Neural cell (in vitro differentiated cells): ENCODE measurements at regions not wholly inside any gene's neighbourhood (a gene's known extent, or its start where the extent isn't known, plus 50 kb on each side); places are given as distances from the start of the nearest gene placed in this dataset.

Experiments
- H2AFZ ChIP-seq: fragments of 200-600, 300-800 bp; sonication (generic), shearing (Covaris generic); 2 replicates; pipeline ENCODE4 v1.6.0; 2014; ENCODE audit warnings: low read depth, mild to moderate bottlenecking, antibody characterized with exemption, low read length, moderate library complexity
- H3F3A ChIP-seq: fragments of 200-600 bp; shearing (Covaris generic); 2 replicates; pipeline ENCODE4 v1.6.1; 2016; ENCODE audit warnings: mild to moderate bottlenecking, moderate library complexity, mixed read lengths, antibody characterized with exemption, low read length; ENCODE audit not compliant: insufficient read depth, poor library complexity, severe bottlenecking
- H3K27ac ChIP-seq: fragments of 200-600, 300-800 bp; sonication (generic), shearing (Covaris generic); 2 replicates; pipeline ENCODE4 v1.5.1; 2014; ENCODE audit warnings: mild to moderate bottlenecking, low read length, moderate library complexity
- H3K27me3 ChIP-seq: fragments of 300-800, 200-600 bp; sonication (generic), shearing (Covaris generic); 2 replicates; pipeline ENCODE4 v1.6.0; 2014; ENCODE audit warnings: mild to moderate bottlenecking, low read depth, low read length, moderate library complexity; ENCODE audit not compliant: insufficient read depth
- H3K36me3 ChIP-seq: fragments of 300-800, 200-600 bp; sonication (generic), shearing (Covaris generic); 2 replicates; pipeline ENCODE4 v1.5.1; 2014; ENCODE audit warnings: mild to moderate bottlenecking, antibody characterized with exemption, low read length, moderate library complexity; ENCODE audit not compliant: insufficient read depth
- H3K4me2 ChIP-seq: fragments of 300-800, 200-600 bp; sonication (generic), shearing (Covaris generic); 2 replicates; pipeline ENCODE4 v1.6.0; 2014; ENCODE audit warnings: mild to moderate bottlenecking, low read length
- H3K4me3 ChIP-seq: fragments of 300-800, 200-600 bp; sonication (generic), shearing (Covaris generic); 2 replicates; pipeline ENCODE4 v1.5.1; 2014; ENCODE audit warnings: mild to moderate bottlenecking, low read length, moderate library complexity
- H3K79me2 ChIP-seq: fragments of 200-600 bp; shearing (Covaris generic); replicated peaks from 2 replicates; pipeline ENCODE4 v1.6.0; 2014; ENCODE audit warnings: mild to moderate bottlenecking, low read length, moderate library complexity; ENCODE audit not compliant: insufficient read depth
- H3K9ac ChIP-seq: fragments of 300-800, 200-600 bp; sonication (generic), shearing (Covaris generic); 2 replicates; pipeline ENCODE4 v1.6.1; 2016; ENCODE audit warnings: mild to moderate bottlenecking, low read length, mixed read lengths
- H3K9me2 ChIP-seq: fragments of 200-600 bp; shearing (Covaris generic); 2 replicates; pipeline ENCODE4 v1.6.1; 2016; ENCODE audit warnings: mild to moderate bottlenecking, low read length, mixed read lengths; ENCODE audit not compliant: insufficient read depth
- H3K9me3 ChIP-seq: fragments of 200-600, 300-800 bp; sonication (generic), shearing (Covaris generic); 2 replicates; pipeline ENCODE4 v1.6.1; 2016; ENCODE audit warnings: mild to moderate bottlenecking, mixed run types, low read length, moderate library complexity, mixed read lengths
- H4K20me1 ChIP-seq: fragments of 200-600 bp; shearing (Covaris generic); 2 replicates; pipeline ENCODE4 v1.6.1; 2016; ENCODE audit warnings: mild to moderate bottlenecking, mixed run types; ENCODE audit not compliant: insufficient read depth
- CTCF ChIP-seq: fragments of 450-650 bp; IDR thresholded peaks from 2 replicates; pipeline ENCODE4 v1.5.1; 2014; ENCODE audit warnings: antibody characterized with exemption, mild to moderate bottlenecking, moderate library complexity; ENCODE audit not compliant: poor library complexity, severe bottlenecking
- EP300 ChIP-seq: fragments of 450-650 bp; conservative IDR thresholded peaks from 2 replicates; pipeline ENCODE4 v1.6.1; 2014; ENCODE audit warnings: antibody characterized with exemption, mild to moderate bottlenecking, moderate library complexity; ENCODE audit not compliant: poor library complexity, severe bottlenecking
- EZH2 ChIP-seq: fragments of 200-600, 300-800 bp; shearing (Covaris generic), sonication (generic); IDR thresholded peaks from 2 replicates; pipeline ENCODE4 v1.6.1; 2014; ENCODE audit warnings: antibody characterized with exemption, low read length, borderline replicate concordance, mild to moderate bottlenecking; ENCODE audit not compliant: insufficient read depth, poor library complexity, severe bottlenecking
- MXI1 ChIP-seq: fragments of 450-650 bp; conservative IDR thresholded peaks from 2 replicates; pipeline ENCODE4 v1.6.1; 2014; ENCODE audit warnings: antibody characterized with exemption, mild to moderate bottlenecking; ENCODE audit not compliant: poor library complexity, severe bottlenecking
- POLR2AphosphoS5 ChIP-seq: IDR thresholded peaks from 2 replicates; pipeline ENCODE4 v1.6.1; 2012
- RAD21 ChIP-seq: fragments of 450-650 bp; conservative IDR thresholded peaks from 2 replicates; pipeline ENCODE4 v1.6.1; 2014; ENCODE audit warnings: antibody characterized with exemption, mild to moderate bottlenecking, moderate library complexity
- REST ChIP-seq: IDR thresholded peaks from 2 replicates; pipeline ENCODE4 v1.6.1; 2012; ENCODE audit warnings: borderline replicate concordance
- SMC3 ChIP-seq: fragments of 450-650 bp; conservative IDR thresholded peaks from 2 replicates; pipeline ENCODE4 v1.6.1; 2014; ENCODE audit warnings: antibody characterized with exemption, mild to moderate bottlenecking, moderate library complexity; ENCODE audit not compliant: poor library complexity
- TAF1 ChIP-seq: IDR thresholded peaks from 2 replicates; pipeline ENCODE4 v1.6.1; 2012; ENCODE audit warnings: low read depth

DNA sequence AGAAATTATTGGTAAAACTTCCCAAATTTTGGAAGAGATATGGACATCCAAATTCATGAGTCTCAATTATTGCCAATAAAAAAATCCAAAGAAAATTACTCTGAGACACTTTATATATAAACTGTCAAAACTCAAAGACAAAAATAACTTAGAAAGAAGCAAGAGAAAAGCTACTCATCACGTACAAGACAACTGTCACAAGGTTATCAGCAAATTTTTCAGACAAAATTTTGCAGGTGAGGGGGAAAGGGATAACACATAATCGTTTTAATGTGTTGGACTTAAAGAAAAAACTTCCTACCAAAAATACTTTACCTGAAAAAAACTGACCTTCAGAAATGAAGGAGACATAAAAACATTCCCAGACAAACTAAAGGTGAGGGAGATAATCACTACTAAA lies 272.5 kb downstream of the THBS2 start:
- no peaks in the 10 kb centered on the region for H3K9me2 ChIP-seq
- H2AFZ ChIP-seq, result no peak overlapping the region
- no peak overlapping the region for H3K27ac ChIP-seq
- H3F3A ChIP-seq, result no peaks in the 10 kb centered on the region
- H3K79me2 ChIP-seq, result no peaks in the 10 kb centered on the region
- no peaks in the 10 kb centered on the region for H3K9me3 ChIP-seq
- no peak overlapping the region for H3K4me2 ChIP-seq
- no peak overlapping the region for H3K4me3 ChIP-seq
- H3K27me3 ChIP-seq, result no peaks in the 10 kb centered on the region
- TF ChIP-seq EP300 (no peak), EZH2 (no peak), MXI1 (no peak), POLR2AphosphoS5 (no peak), SMC3 (no peak), REST (no peak), TAF1 (no peak), CTCF (no peak), RAD21 (no peak)
- H3K9ac ChIP-seq, result no peak overlapping the region
- H3K36me3 ChIP-seq, result no peaks in the 10 kb centered on the region
- H4K20me1 ChIP-seq, result no peaks in the 10 kb centered on the region

DNA sequence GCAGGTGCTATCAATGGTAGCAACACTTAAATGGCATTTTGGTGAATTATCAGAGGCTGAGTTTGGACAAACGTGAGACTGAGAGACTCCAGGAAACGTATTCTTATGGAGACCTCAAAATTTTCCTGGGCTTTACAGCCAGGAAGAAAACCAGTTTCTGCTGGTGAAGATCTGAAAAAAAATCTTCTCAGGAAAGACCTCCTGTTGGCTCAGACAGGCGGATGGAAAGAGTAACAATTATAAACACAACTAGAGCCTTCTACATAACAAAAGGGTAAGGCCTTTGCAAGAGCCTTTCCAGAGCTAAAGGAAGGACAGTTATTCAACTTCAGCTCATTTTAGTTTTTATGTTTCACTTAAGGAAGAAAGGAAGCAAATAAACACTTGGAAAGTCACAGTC lies 274.4 kb downstream of the THBS2 start:
- no peak for TF ChIP-seq REST
- TF ChIP-seq CTCF, result no peak
- no peak for TF ChIP-seq MXI1
- no peak for TF ChIP-seq EZH2
- TF ChIP-seq TAF1, result no peak
- TF ChIP-seq EP300, result no peak
- no peaks in the 10 kb centered on the region for H3K9me3 ChIP-seq
- H3K27ac ChIP-seq, result no peak overlapping the region
- no peaks in the 10 kb centered on the region for H4K20me1 ChIP-seq
- no peaks in the 10 kb centered on the region for H3K27me3 ChIP-seq
- H3K4me3 ChIP-seq, result no peak overlapping the region
- no peaks in the 10 kb centered on the region for H3K9me2 ChIP-seq
- no peaks in the 10 kb centered on the region for H3F3A ChIP-seq
- no peak overlapping the region for H3K9ac ChIP-seq
- H3K79me2 ChIP-seq, result no peaks in the 10 kb centered on the region
- no peak overlapping the region for H3K4me2 ChIP-seq
- H3K36me3 ChIP-seq, result no peaks in the 10 kb centered on the region
- H2AFZ ChIP-seq, result no peak overlapping the region
